HG03354 (cell line): ENCODE measurements at regions not wholly inside any gene's neighbourhood (a gene's known extent, or its start where the extent isn't known, plus 50 kb on each side); places are given as distances from the start of the nearest gene placed in this dataset.
"Not testable (repeated sequence)": the region's sequence is repeated elsewhere in the genome, so short reads cannot be mapped to it uniquely, and the experiment has no call there.

Experiments used
- ATAC-seq: cut with Tn5 transposase; IDR thresholded peaks from one replicate; pipeline ENCODE4 v1.9.1; 2021; ENCODE audit warnings: mild to moderate bottlenecking; ENCODE audit not compliant: unreplicated experiment, poor library complexity, severe bottlenecking

GRCh38 chr2:175786471-175787124 lies 215.5 kb downstream of the LNPK start:
- ATAC-seq: no peak

GRCh38 chr2:175777337-175777736 lies 224.7 kb downstream of the LNPK start:
- not testable (repeated sequence) for ATAC-seq

- ATAC-seq: no peak
Observed at GRCh38 chr2:175769200-175769599, 232.9 kb downstream of the LNPK start.

- ATAC-seq: no peak
Observed at GRCh38 chr2:175766880-175767279, 235.2 kb downstream of the LNPK start.

GRCh38 chr2:175755656-175756386 lies 246.2 kb downstream of the LNPK start:
- no peak for ATAC-seq

- ATAC-seq: no peak
Observed at GRCh38 chr2:175755169-175755568, 246.9 kb downstream of the LNPK start.

- ATAC-seq: no peak
Observed at GRCh38 chr2:175750195-175750594, 251.9 kb downstream of the LNPK start.

GRCh38 chr2:175745911-175746310 lies 256.2 kb downstream of the LNPK start:
- ATAC-seq: no peak

GRCh38 chr2:175744000-175744399 lies 258.1 kb downstream of the LNPK start:
- ATAC-seq: no peak

- no peak for ATAC-seq
Observed at GRCh38 chr2:175743011-175743410, 259.1 kb downstream of the LNPK start.

GRCh38 chr2:175742367-175742766 lies 259.7 kb downstream of the LNPK start:
- ATAC-seq: no peak

- no peak for ATAC-seq
Observed at GRCh38 chr2:175741164-175741563, 260.9 kb downstream of the LNPK start.

- ATAC-seq: no peak
Observed at GRCh38 chr2:175737722-175738361, 264.2 kb downstream of the LNPK start.

- ATAC-seq: no peak
Observed at GRCh38 chr2:175734686-175735085, 267.4 kb downstream of the LNPK start.

GRCh38 chr2:175732531-175732930 lies 269.5 kb downstream of the LNPK start:
- ATAC-seq: no peak

GRCh38 chr2:175730050-175730449 lies 272.0 kb downstream of the LNPK start:
- no peak for ATAC-seq

GRCh38 chr2:175729049-175729706 lies 272.9 kb downstream of the LNPK start:
- no peak for ATAC-seq

- ATAC-seq: no peak
Observed at GRCh38 chr2:175728032-175728431, 274.0 kb downstream of the LNPK start.

GRCh38 chr2:175726223-175726622 lies 275.8 kb downstream of the LNPK start:
- ATAC-seq: no peak

- no peak for ATAC-seq
Observed at GRCh38 chr2:175709248-175709647, 292.8 kb downstream of the LNPK start.
